ENCODE measurements at regions not wholly inside any gene's neighbourhood (a gene's known extent, or its start where the extent isn't known, plus 50 kb on each side); places are given as distances from the start of the nearest gene placed in this dataset.

GRCh38 chr4:184538023-184538599 is 63.8 kb upstream of the IRF2 start:
- peak; percentile 68 for DNase-seq (ENCODE audit: low read depth)
- TF ChIP-seq, protein P1, sequence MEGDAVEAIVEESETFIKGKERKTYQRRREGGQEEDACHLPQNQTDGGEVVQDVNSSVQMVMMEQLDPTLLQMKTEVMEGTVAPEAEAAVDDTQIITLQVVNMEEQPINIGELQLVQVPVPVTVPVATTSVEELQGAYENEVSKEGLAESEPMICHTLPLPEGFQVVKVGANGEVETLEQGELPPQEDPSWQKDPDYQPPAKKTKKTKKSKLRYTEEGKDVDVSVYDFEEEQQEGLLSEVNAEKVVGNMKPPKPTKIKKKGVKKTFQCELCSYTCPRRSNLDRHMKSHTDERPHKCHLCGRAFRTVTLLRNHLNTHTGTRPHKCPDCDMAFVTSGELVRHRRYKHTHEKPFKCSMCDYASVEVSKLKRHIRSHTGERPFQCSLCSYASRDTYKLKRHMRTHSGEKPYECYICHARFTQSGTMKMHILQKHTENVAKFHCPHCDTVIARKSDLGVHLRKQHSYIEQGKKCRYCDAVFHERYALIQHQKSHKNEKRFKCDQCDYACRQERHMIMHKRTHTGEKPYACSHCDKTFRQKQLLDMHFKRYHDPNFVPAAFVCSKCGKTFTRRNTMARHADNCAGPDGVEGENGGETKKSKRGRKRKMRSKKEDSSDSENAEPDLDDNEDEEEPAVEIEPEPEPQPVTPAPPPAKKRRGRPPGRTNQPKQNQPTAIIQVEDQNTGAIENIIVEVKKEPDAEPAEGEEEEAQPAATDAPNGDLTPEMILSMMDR (conservative IDR thresholded peaks at IDR 0.05; ENCODE audit: low read depth, low read length) = peak; percentile 78
- H3K4me3 ChIP-seq (ENCODE audit: low read depth, low read length) = peak overlapping the region; percentile 81

- H3K4me3 ChIP-seq (ENCODE audit: low read depth, low read length) = peak overlapping the region; percentile 81
- peak; percentile 65 for DNase-seq (ENCODE audit: low read depth)
- TF ChIP-seq, protein P1 (conservative IDR thresholded peaks at IDR 0.05; ENCODE audit: low read depth, low read length) = no peak
These were observed 63.1 kb upstream of the IRF2 start for GRCh38 chr4:184537269-184538022.

GRCh38 chr4:184536881-184537248 is 62.5 kb upstream of the IRF2 start:
- H3K4me3 ChIP-seq (ENCODE audit: low read depth, low read length) = peak overlapping the region; percentile 81
- DNase-seq (ENCODE audit: low read depth) = no peak
- TF ChIP-seq, protein P1 (conservative IDR thresholded peaks at IDR 0.05; ENCODE audit: low read depth, low read length) = no peak

DNA sequence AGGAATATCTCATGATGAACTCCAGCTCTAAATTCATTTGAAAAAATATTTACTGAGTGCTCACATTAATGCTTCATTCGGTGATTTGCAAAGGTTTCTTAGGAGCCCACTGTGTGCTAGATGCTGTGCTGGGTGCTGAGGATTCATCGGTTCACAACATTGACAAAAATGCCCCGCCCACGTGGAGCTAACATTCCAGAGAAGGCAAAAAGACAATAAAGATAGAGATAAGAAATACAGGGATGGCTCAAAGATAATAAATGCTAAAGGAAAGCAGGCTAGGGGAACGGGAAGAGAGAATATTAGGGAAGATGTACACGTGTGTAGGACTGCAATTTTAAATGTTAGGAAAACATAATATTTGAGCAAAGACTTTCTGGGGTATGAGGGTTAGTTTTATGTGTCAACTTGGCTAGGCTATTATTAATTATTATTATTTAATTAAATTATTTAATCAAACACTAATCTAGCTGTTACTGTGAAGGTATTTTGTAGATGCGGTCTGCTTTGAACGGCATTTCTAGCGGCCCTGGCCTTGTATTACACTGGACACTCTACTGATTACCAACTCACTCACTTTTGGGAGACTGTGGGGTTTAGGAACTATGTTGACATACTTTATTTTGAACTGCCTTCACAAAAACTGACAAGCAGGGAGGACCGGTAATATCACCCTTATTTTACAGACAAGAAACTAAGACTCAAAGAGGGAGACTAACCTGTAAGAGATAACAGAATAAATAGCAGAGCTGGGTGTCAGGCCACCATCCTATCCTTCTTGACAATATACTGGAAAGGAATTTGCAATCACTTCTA is 61.9 kb upstream of the IRF2 start:
- peak overlapping the region; percentile 81 for H3K4me3 ChIP-seq (ENCODE audit: low read depth, low read length)
- TF ChIP-seq, protein P1 (conservative IDR thresholded peaks at IDR 0.05; ENCODE audit: low read depth, low read length) = no peak
- DNase-seq (ENCODE audit: low read depth) = no peak

DNA sequence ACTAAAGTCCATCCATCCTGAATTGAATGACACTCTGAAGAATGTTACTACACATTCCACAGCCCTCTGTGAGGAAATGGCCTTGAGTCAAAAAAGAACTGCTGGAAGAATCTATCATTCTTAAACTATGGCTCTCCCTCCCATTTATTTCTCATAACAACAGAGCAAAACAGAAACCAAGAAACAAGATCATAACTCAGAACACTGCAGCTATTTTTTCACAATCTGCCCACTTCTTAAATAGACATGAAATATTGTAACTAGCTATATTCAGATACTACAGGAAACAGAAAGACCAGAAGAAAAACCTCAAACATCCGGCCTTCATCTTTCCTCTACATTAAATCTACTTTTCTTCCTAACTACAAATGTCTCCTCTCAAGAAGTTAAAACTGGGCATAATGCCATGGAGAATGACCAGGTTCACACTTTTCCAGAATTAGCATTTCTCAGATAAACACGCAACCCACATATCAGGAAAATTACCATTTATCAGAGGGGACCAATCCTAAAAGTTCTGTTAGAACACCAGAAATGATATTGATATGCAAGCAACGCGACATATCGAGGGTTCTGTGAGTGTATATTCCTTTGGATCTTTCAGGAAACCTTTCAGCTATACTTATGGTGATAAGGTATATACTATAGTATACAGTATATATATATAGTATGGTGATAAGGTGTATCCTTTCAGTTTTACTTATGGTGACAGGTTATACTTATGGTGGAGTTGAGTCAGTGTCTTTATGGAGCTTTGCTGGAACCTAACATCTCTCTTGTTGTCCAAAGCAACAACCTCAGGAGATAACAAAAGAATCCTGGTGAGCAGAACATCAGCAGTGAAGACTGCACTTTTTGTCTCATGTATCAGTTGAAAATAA is 60.4 kb upstream of the IRF2 start:
- H3K4me3 ChIP-seq (ENCODE audit: low read depth, low read length) = no peak overlapping the region
- DNase-seq (ENCODE audit: low read depth) = peak; percentile 4

GRCh38 chr4:184533908-184534307 is 59.6 kb upstream of the IRF2 start:
- no peak for DNase-seq (ENCODE audit: low read depth)
- TF ChIP-seq, protein P1 (conservative IDR thresholded peaks at IDR 0.05; ENCODE audit: low read depth, low read length) = no peak
- H3K4me3 ChIP-seq (ENCODE audit: low read depth, low read length) = no peak overlapping the region

More for the DNA sequence above, 60.4 kb upstream of the IRF2 start:
- TF ChIP-seq, protein P1 (conservative IDR thresholded peaks at IDR 0.05; ENCODE audit: low read depth, low read length) = no peak

Data from epithelial cell of proximal tubule (primary cell).